RWPE1 (cell line): ENCODE measurements at regions not wholly inside any gene's neighbourhood (a gene's known extent, or its start where the extent isn't known, plus 50 kb on each side); places are given as distances from the start of the nearest gene placed in this dataset.
A peak's percentile ranks its signal among the peaks of the same experiment; 100 is the strongest.

ENCODE experiments used
- CTCF ChIA-PET: fragments of 350-600 bp; sonication (Branson Sonifier 250); formaldehyde crosslinking; extraction: SDS; loops from one replicate; lab custom pipeline; 2021; lab: Yijun Ruan, JAX
- POLR2A ChIA-PET: fragments of 400-600 bp; formaldehyde crosslinking; extraction: SDS; loops from one replicate; lab custom pipeline; 2020; ENCODE audit warnings: antibody characterized with exemption; ENCODE audit not compliant: low non-redundant PET; lab: Yijun Ruan, JAX
- DNase-seq: peaks from one replicate; pipeline ENCODE4 v3.0.0; 2012; ENCODE audit warnings: low spot score
- H3K27ac ChIP-seq: fragments of 450-650 bp; 2 replicates; pipeline ENCODE4 v1.5.1; 2017
- CTCF ChIP-seq: fragments of 450-650 bp; conservative IDR thresholded peaks from 2 replicates; pipeline ENCODE4 v1.5.1; 2017; ENCODE audit warnings: low read depth, mild to moderate bottlenecking

DNA sequence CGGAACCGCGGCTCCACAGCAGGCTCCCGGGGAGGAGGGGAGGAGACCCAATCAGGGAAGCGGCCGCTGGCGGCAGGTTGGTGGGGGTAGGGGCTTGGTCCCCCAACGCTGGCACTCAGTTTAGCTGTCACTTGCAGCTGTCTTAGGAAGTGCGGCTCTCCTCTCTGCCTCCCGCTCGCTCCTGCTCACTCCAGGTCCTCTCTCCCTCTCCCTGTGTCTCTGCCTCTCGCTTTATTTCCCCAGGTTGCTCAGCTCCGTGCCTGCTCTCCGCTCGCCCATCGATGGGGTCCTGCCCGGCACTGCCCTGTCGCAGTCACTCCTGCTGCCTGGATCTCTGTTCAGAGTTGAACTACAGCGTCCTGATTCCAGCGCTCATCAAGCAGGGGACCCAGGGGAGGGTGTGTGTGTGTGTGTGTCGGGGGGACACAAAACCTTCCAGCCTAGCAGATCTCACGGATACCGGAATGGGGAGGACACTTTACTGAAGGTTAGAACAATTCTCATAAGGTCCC, 145.6 kb downstream of the ENGASE start:
- DNase-seq = no peak
- POLR2A ChIA-PET = no interaction called here
- TF ChIP-seq CTCF = no peak
- peak overlapping the region; percentile 56 for H3K27ac ChIP-seq
- CTCF ChIA-PET = no interaction called here

- no peak for TF ChIP-seq CTCF
These were observed 144.7 kb downstream of the ENGASE start for GRCh38 chr17:79219208-79219935.

GRCh38 chr17:79218825-79219200, 144.2 kb downstream of the ENGASE start:
- DNase-seq = no peak
- TF ChIP-seq CTCF = no peak
- no peak overlapping the region for H3K27ac ChIP-seq
- ChIA-PET POLR2A (no interaction called here), CTCF (no interaction called here)

More at GRCh38 chr17:79219208-79219935, 144.7 kb downstream of the ENGASE start:
- ChIA-PET CTCF (interaction anchor here (0.6 kb wide), 2 partner anchors 11 to 758 kb away, joined by 5 to 6 read pairs; no protein-coding TSS in a partner anchor), POLR2A (no interaction called here)
- H3K27ac ChIP-seq = no peak overlapping the region
- DNase-seq = no peak

DNA sequence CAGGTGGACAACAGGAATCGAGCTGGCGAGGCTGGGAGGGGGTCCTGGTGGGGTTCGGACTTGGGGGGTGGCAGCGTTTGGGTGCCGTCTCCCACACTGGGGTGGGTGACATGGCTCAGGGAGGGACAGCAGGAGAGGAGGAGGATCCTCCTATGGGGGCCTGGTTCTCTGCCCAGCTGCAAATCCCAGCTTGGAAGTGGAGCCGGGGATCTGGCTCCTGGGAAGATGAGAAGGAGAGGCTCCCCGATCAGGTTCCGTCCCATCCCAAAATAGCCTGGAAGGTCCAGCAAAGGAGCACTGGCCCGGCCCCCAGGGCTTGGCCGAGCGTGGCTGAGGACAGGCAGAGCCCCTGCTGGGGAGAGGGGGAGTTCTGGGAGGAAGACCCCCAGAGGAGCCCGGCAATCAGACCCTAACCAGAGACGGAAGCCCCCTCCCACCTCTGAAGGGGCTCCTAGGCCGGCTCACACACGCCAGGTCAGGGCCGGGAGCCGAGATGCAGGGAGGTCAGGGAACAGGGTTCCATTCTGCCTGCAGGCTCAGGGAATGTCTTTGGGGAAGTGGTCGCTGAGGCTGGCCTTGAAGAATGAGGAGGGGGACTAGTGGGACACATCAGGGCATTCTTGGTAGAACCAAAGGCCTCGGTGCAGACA, 143.7 kb downstream of the ENGASE start:
- ChIA-PET CTCF (interaction anchor here (1.3 kb wide), 1 partner anchor 173 kb away, joined by 3 read pairs; no protein-coding TSS in a partner anchor), POLR2A (no interaction called here)
- TF ChIP-seq CTCF = no peak
- DNase-seq = no peak
- peak overlapping the region; percentile 6; the same call in 1 of the 2 replicates for H3K27ac ChIP-seq

- ChIA-PET CTCF (interaction anchor here (1.3 kb wide), 1 partner anchor 174 kb away, joined by 3 read pairs; no protein-coding TSS in a partner anchor), POLR2A (no interaction called here)
- no peak for TF ChIP-seq CTCF
- peak overlapping the region; percentile 6 for H3K27ac ChIP-seq
- no peak for DNase-seq
These were observed 143.0 kb downstream of the ENGASE start for GRCh38 chr17:79217473-79218135.

DNA sequence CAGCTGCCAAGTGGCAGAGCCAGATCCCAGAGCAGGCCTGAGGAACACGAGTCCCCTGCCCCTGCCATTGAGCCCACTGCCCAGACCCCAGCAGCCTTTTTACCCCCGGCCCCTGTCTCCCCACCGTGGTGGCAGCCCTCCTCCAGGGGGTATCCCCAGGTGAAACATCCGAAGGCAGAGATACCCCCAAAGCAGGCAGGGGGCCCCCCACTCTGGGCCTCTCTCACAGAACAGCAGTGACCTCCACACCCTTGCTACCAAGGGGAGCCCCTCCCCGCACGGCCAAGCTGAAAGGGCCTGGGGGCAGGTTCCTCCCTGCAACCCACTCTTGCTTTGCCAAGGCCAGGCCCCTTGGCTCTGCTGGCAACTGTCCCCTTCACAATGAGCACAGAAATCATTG, 142.2 kb downstream of the ENGASE start:
- CTCF ChIA-PET = interaction anchor here (1.3 kb wide), 1 partner anchor 175 kb away, joined by 3 read pairs; no protein-coding TSS in a partner anchor
- POLR2A ChIA-PET = no interaction called here
- H3K27ac ChIP-seq = no peak overlapping the region
- no peak for DNase-seq
- TF ChIP-seq CTCF = no peak
